Endothelial cell of umbilical vein (primary cell): ENCODE measurements at regions not wholly inside any gene's neighbourhood (a gene's known extent, or its start where the extent isn't known, plus 50 kb on each side); places are given as distances from the start of the nearest gene placed in this dataset.

Source experiments
- CTCF ChIP-seq, 2 donors: IDR thresholded peaks; 1 replicate in 1 of 2; 2 replicates in 1 of 2; pipeline ENCODE4 v1.5.1; 2011; ENCODE audit warnings: low read length in 2 of 2, mild to moderate bottlenecking in 2 of 2, moderate library complexity in 2 of 2, control low read depth in 1 of 2, inconsistent platforms in 1 of 2, low read depth in 1 of 2; ENCODE audit not compliant: insufficient read depth in 1 of 2; ENCODE audit errors: extremely low read depth in 1 of 2
- FOS ChIP-seq: IDR thresholded peaks from 2 replicates; pipeline ENCODE4 v1.6.1; 2011; ENCODE audit warnings: mild to moderate bottlenecking, low read length, moderate library complexity, borderline replicate concordance; ENCODE audit not compliant: insufficient read depth
- MAX ChIP-seq: IDR thresholded peaks from 2 replicates; pipeline ENCODE4 v1.6.1; 2011; ENCODE audit not compliant: insufficient read depth, insufficient read length
- POLR2A ChIP-seq: IDR thresholded peaks from 2 replicates; pipeline ENCODE4 v1.6.1; 2012; ENCODE audit warnings: low read depth, mild to moderate bottlenecking, control low read depth, low read length

GRCh38 chr6:76940191-76940590 is 523.1 kb downstream of the HTR1B start:
- TF ChIP-seq FOS, result no peak
- TF ChIP-seq MAX, result no peak
- no peak for TF ChIP-seq POLR2A
- TF ChIP-seq CTCF (IDR thresholded peaks at IDR 0.05; ENCODE audit: extremely low read depth in 1 of 2, insufficient read depth in 1 of 2, low read depth in 1 of 2, low read length in 2 of 2), result no peak
